Panc1 (cell line): ENCODE measurements at regions not wholly inside any gene's neighbourhood (a gene's known extent, or its start where the extent isn't known, plus 50 kb on each side); places are given as distances from the start of the nearest gene placed in this dataset.

Experiments used
- POLR2AphosphoS5 ChIP-seq: IDR thresholded peaks from 2 replicates; pipeline ENCODE4 v1.6.1; 2012; ENCODE audit warnings: mild to moderate bottlenecking, low read depth, low read length, moderate library complexity
- SIN3A ChIP-seq: IDR thresholded peaks from 2 replicates; pipeline ENCODE4 v1.6.1; 2012; ENCODE audit warnings: low read depth, mild to moderate bottlenecking, low read length, moderate library complexity, borderline replicate concordance; ENCODE audit not compliant: insufficient read depth
- TF ChIP-seq, protein P1 (sequence below): fragments of 450-650 bp; IDR thresholded peaks from 2 replicates; pipeline ENCODE4 v1.5.1; 2017; ENCODE audit warnings: mild to moderate bottlenecking

DNA sequence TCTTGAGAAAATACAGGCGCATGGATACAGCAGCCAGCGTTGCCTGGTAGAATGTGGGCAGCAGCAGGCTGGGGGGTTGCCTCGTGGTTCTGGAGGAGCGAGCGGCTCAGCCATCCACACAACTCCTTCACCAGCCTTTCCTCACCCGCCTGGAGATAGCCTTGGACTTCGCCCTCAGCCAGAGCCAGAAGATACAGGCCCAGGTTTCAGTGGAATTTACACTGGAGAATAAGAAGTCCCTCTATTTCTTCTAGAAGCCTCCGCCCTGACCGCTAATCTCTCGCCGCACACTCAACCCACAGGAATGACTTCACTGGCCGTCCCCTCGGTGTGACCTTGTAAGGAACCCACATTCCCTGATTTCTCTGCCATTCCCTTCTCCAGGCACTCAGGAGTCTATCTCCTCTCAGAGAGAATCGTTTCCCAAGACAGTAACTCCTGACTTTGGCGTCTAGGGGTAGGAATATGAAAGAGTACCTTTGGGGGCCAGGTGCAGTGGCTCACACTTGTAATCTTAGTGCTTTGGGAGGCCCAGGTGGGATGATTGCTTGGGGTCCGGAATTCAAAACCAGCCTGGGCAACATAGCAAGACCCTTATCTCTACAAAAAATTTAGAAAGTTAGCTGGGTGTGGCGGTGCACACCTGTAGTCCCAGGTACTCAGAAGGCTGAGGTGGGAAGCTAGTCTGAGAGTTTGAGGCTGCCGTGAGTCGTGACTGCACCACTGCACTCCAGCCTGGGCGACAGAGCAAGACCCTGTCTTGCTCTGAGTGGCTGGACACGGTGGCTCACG lies 52.0 kb upstream of the ECHDC3 start:
- TF ChIP-seq POLR2AphosphoS5 (no peak), SIN3A (no peak)
- TF ChIP-seq, protein P1, sequence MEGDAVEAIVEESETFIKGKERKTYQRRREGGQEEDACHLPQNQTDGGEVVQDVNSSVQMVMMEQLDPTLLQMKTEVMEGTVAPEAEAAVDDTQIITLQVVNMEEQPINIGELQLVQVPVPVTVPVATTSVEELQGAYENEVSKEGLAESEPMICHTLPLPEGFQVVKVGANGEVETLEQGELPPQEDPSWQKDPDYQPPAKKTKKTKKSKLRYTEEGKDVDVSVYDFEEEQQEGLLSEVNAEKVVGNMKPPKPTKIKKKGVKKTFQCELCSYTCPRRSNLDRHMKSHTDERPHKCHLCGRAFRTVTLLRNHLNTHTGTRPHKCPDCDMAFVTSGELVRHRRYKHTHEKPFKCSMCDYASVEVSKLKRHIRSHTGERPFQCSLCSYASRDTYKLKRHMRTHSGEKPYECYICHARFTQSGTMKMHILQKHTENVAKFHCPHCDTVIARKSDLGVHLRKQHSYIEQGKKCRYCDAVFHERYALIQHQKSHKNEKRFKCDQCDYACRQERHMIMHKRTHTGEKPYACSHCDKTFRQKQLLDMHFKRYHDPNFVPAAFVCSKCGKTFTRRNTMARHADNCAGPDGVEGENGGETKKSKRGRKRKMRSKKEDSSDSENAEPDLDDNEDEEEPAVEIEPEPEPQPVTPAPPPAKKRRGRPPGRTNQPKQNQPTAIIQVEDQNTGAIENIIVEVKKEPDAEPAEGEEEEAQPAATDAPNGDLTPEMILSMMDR: no peak
